Parathyroid adenoma (tissue), 2 donors: ENCODE measurements at regions not wholly inside any gene's neighbourhood (a gene's known extent, or its start where the extent isn't known, plus 50 kb on each side); places are given as distances from the start of the nearest gene placed in this dataset.

ENCODE experiments used
- H2AFZ ChIP-seq: fragments of 300-600 bp; sonication (generic); one replicate; pipeline ENCODE4 v1.7.0; 2017; ENCODE audit warnings: antibody characterized with exemption, mild to moderate bottlenecking
- H3K27ac ChIP-seq: fragments of 300-600 bp; sonication (generic); one replicate; pipeline ENCODE4 v1.7.0; 2017
- H3K27me3 ChIP-seq: fragments of 300-600 bp; sonication (generic); one replicate; pipeline ENCODE4 v1.7.0; 2017; ENCODE audit warnings: low read length; ENCODE audit not compliant: control insufficient read depth, insufficient read depth
- H3K36me3 ChIP-seq: fragments of 300-600 bp; sonication (generic); one replicate; pipeline ENCODE4 v1.7.0; 2017; ENCODE audit warnings: low read length; ENCODE audit not compliant: control insufficient read depth, insufficient read depth
- H3K4me1 ChIP-seq: fragments of 300-600 bp; sonication (generic); one replicate; pipeline ENCODE4 v1.7.0; 2017; ENCODE audit warnings: control low read depth
- H3K4me2 ChIP-seq: fragments of 300-600 bp; sonication (generic); one replicate; pipeline ENCODE4 v1.7.0; 2017; ENCODE audit warnings: low read length
- H3K4me3 ChIP-seq: fragments of 300-600 bp; sonication (generic); one replicate; pipeline ENCODE4 v1.7.0; 2017; ENCODE audit warnings: low read depth, low read length
- H3K79me2 ChIP-seq: fragments of 300-600 bp; sonication (generic); one replicate; pipeline ENCODE4 v1.7.0; 2017; ENCODE audit warnings: control low read depth
- H3K9ac ChIP-seq: fragments of 300-600 bp; sonication (generic); one replicate; pipeline ENCODE4 v1.7.0; 2017; ENCODE audit warnings: mild to moderate bottlenecking
- H3K9me3 ChIP-seq: fragments of 300-600 bp; sonication (generic); one replicate; pipeline ENCODE4 v1.7.0; 2017; ENCODE audit warnings: low read length; ENCODE audit not compliant: control insufficient read depth
- TF ChIP-seq, protein P1 (sequence below): fragments of 300-600 bp; sonication (generic); IDR thresholded peaks from one replicate; pipeline ENCODE4 v1.7.0; 2017; ENCODE audit warnings: antibody characterized with exemption, mild to moderate bottlenecking
- donor health status: primary hyperparathyroidism.

DNA sequence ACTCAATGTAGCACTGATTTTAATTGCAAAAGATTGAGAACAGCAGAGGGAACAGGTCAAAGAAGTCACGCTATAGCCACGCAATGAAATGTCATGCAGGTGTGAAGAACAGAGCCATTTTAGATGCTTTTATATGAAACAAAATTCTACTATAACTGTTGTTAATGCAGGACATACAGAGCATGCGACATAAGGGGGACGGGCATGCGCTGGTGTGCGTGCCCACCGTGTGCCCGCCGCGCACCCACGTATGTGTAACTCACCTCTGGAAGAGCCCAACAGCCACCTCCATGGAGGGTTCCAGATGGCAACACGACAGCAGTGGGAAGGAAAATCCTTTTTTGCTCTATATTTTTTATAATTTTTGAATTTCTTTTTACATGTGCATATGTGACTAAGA, 410.0 kb upstream of the RNF32 start:
- H2AFZ ChIP-seq = no peak overlapping the region
- H3K9ac ChIP-seq = no peak overlapping the region
- TF ChIP-seq, protein P1, sequence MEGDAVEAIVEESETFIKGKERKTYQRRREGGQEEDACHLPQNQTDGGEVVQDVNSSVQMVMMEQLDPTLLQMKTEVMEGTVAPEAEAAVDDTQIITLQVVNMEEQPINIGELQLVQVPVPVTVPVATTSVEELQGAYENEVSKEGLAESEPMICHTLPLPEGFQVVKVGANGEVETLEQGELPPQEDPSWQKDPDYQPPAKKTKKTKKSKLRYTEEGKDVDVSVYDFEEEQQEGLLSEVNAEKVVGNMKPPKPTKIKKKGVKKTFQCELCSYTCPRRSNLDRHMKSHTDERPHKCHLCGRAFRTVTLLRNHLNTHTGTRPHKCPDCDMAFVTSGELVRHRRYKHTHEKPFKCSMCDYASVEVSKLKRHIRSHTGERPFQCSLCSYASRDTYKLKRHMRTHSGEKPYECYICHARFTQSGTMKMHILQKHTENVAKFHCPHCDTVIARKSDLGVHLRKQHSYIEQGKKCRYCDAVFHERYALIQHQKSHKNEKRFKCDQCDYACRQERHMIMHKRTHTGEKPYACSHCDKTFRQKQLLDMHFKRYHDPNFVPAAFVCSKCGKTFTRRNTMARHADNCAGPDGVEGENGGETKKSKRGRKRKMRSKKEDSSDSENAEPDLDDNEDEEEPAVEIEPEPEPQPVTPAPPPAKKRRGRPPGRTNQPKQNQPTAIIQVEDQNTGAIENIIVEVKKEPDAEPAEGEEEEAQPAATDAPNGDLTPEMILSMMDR = no peak

DNA sequence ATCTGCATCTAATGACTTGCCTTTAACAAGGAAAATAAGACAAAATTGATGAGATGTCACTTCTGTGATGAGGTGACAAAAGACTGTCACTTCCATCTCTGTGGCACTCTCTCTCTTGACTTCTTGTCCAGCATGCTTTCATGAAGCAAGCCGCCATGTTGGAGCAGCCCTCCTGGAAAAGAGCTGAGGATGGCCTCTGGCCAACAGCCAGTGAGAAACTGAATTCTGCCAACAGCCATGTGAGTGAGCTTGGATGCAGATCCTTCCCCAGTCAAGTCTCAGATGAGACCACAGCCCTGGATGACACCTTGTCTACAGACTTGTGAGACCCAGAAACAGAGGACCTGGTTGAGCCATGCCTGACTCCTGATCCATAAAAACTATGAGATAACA, 412.6 kb upstream of the SHH start:
- H3K4me2 ChIP-seq = no peak overlapping the region
- TF ChIP-seq, protein P1 = no peak
- H3K4me1 ChIP-seq = no peaks in the 10 kb centered on the region
- no peaks in the 10 kb centered on the region for H3K36me3 ChIP-seq
- H3K9ac ChIP-seq = no peak overlapping the region
- H3K27ac ChIP-seq = no peak overlapping the region
- H3K27me3 ChIP-seq = no peaks in the 10 kb centered on the region
- no peaks in the 10 kb centered on the region for H3K9me3 ChIP-seq
- no peak overlapping the region for H2AFZ ChIP-seq
- no peak overlapping the region for H3K4me3 ChIP-seq
- H3K79me2 ChIP-seq = no peaks in the 10 kb centered on the region

More for the DNA sequence above, 410.0 kb upstream of the RNF32 start:
- no peaks in the 10 kb centered on the region for H3K36me3 ChIP-seq
- H3K4me2 ChIP-seq = no peak overlapping the region
- no peaks in the 10 kb centered on the region for H3K27me3 ChIP-seq
- no peaks in the 10 kb centered on the region for H3K4me1 ChIP-seq
- H3K79me2 ChIP-seq = no peaks in the 10 kb centered on the region
- H3K4me3 ChIP-seq = no peak overlapping the region
- H3K27ac ChIP-seq = no peak overlapping the region
- no peaks in the 10 kb centered on the region for H3K9me3 ChIP-seq

DNA sequence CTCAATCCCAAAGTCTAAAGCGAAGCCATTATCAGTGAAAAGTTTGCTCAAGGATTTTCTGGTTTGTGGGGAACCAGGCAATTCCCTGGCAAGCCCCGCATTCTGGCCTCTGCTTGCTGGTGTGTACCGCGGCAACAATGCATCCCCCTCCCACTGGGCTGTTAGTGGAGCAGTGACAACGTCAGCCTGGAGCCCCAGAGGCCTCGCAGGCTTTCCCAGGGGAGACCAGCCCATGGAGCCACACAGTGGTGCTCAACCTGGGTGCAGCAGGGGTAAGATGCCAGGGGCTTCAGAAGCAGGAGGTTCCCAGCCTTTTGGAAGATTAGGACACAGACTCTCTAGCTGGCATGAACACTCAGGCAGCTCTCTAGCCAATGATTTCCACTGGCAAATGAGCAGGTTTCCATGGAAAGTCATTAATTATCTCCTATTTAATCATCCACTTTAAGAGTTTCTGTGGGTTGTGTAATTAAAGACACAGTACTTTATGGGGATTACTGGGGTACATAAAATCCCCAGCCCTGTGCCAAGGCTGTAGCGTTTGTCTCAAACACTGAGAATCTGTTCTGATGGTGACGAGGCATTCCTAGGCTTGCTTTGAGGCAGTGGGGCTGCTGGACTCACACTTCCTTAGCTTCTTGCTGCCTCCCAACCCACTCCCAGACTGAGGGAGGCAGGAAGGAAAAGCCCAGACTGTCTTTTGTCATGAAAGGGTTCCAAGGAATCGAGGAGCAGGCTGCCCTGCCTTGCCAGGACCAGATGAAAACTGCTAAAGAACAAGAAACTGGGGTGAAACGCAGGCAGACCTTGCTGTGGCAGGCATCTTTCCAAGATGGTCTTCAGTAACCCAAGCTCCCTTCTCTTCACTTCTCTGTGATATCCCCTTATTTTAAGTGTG, 411.9 kb upstream of the SHH start:
- no peaks in the 10 kb centered on the region for H3K27me3 ChIP-seq
- H3K4me1 ChIP-seq = no peaks in the 10 kb centered on the region
- no peak overlapping the region for H3K27ac ChIP-seq
- H2AFZ ChIP-seq = no peak overlapping the region
- TF ChIP-seq, protein P1 = no peak
- no peaks in the 10 kb centered on the region for H3K9me3 ChIP-seq
- no peak overlapping the region for H3K4me2 ChIP-seq
- no peaks in the 10 kb centered on the region for H3K36me3 ChIP-seq
- no peak overlapping the region for H3K4me3 ChIP-seq
- no peaks in the 10 kb centered on the region for H3K79me2 ChIP-seq
- H3K9ac ChIP-seq = no peak overlapping the region

DNA sequence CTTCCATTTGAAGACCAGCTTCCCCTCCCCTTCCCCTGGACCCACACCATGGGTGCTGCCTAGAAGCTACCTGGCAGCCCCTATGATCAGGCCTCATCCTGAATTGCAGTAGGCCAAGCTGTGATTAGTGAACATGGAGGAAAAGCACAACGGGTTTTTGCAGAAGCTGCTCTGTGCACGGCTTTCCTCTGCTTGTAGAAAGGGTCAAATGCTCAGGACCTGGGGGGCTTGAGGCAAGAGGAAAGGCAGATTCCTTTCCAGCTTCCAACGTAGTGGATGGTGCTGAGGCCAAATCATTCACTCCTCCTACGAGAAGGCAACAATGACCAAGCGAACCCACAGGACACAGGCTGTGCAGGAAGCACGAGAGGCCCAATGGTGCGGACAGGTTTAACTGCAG, 410.3 kb upstream of the SHH start:
- Histone ChIP-seq H3K4me2 (no peak overlapping the region), H2AFZ (no peak overlapping the region), H3K4me1 (no peaks in the 10 kb centered on the region), H3K27ac (no peak overlapping the region), H3K79me2 (no peaks in the 10 kb centered on the region), H3K4me3 (no peak overlapping the region), H3K36me3 (no peaks in the 10 kb centered on the region), H3K9me3 (no peaks in the 10 kb centered on the region), H3K9ac (no peak overlapping the region), H3K27me3 (no peaks in the 10 kb centered on the region)
- TF ChIP-seq, protein P1 = no peak

DNA sequence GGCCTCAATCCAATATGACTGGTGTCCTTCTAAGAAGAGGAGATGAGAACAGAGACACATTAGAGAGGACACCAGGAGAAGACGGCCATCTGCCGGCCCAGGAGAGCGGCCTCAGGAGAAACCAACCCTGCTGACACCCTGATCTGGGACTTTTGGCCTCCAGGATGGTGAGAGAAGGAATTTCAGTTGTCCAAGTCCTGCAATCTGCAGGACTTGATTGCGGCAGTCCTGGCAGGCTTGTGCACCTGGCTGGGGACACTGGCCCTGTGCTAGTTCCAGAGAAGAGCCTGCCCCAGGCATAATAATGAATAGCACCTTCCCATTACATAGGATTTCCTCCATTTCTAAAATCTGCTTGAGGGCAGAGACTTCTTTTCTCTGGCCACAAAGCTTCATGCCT, 409.9 kb upstream of the SHH start:
- Histone ChIP-seq H3K27me3 (no peaks in the 10 kb centered on the region), H3K27ac (no peak overlapping the region), H3K9ac (no peak overlapping the region), H2AFZ (no peak overlapping the region), H3K9me3 (no peaks in the 10 kb centered on the region), H3K4me3 (no peak overlapping the region), H3K4me2 (no peak overlapping the region), H3K79me2 (no peaks in the 10 kb centered on the region), H3K36me3 (no peaks in the 10 kb centered on the region), H3K4me1 (no peaks in the 10 kb centered on the region)
- TF ChIP-seq, protein P1 = no peak
